GM18508 (cell line): ENCODE measurements at regions not wholly inside any gene's neighbourhood (a gene's known extent, or its start where the extent isn't known, plus 50 kb on each side); places are given as distances from the start of the nearest gene placed in this dataset.

Experiments used
- ATAC-seq: cut with Tn5 transposase; IDR thresholded peaks from one replicate; pipeline ENCODE4 v1.9.1; 2021; ENCODE audit warnings: moderate number of reproducible peaks; ENCODE audit not compliant: insufficient read depth, unreplicated experiment

DNA sequence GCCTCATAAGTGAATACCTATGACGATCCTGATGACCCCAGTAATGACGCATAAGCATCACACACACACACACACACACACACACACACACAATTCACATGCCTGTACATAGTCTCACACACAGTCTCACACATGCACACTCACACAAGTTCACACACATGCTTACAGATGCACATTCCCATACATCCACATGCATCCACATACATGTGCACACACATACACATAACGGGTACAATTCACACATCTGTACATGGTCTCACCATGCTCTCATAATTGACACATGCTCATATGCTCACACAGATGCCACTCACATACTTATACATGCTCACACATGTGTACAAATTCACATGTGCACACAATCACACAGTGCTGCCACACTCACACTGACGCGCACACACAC lies 105.7 kb upstream of the VSTM2B start:
- no peak for ATAC-seq

DNA sequence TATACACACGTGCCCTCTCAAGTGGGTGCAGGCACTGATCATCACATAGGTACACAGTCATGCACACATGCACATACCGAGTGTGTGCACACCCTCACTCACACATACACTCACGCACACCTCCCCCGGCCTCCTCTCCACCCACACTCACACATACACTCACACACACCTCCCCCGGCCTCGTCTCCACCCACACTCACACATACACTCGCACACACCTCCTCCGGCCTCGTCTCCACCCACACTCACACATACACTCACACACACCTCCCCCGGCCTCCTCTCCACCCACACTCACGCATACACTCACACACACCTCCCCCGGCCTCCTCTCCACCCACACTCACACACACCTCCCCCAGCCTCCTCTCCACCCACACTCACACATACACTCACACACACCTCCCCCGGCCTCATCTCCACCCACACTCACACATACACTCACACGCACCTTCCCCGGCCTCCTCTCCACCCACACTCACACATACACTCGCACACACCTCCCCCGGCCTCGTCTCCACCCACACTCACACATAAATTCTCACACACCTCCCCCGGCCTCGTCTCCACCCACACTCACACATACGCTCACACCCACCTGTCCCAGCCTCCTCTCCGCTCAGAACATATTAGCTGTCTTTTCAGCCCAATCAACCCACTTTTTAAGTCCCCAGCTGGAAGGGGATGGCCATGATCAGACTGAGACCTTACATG lies 105.2 kb upstream of the VSTM2B start:
- ATAC-seq, result no peak

DNA sequence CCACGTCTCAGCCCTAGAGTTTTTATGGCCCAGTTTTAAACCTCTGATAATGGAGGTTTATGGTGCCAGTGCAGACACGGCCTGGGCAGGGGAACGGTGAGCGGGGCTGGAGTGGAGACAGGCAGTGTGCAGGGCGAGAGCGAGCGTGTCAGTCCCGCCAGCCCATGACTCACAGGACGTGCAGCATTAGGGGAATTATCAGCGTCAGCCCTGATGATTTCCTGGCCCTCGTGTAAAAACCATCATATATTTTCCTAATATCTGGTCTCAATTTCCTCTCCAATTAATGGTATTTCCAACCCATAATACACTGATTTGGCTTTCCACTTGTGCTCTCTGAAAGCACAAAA lies 104.6 kb upstream of the VSTM2B start:
- no peak for ATAC-seq

DNA sequence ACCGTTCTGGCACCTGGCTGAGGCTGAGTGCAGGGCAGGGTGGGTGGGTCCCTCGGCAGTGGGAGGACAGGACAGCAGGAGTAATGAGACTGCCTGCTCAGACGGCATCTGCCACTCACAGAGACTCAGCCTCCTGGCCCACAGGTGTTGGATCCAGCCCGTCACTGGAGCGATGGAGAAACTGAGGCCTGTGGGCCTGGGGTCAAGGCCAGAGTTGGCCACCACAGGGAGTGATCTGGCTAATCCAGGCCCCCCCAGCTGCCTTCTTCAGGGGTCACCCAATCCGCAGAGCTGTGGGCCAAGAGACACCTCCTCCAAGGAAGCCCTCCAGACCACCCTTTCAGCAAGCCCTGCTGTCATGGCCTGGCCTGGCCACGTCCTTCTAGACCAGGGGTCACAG lies 103.7 kb upstream of the VSTM2B start:
- ATAC-seq, result no peak

DNA sequence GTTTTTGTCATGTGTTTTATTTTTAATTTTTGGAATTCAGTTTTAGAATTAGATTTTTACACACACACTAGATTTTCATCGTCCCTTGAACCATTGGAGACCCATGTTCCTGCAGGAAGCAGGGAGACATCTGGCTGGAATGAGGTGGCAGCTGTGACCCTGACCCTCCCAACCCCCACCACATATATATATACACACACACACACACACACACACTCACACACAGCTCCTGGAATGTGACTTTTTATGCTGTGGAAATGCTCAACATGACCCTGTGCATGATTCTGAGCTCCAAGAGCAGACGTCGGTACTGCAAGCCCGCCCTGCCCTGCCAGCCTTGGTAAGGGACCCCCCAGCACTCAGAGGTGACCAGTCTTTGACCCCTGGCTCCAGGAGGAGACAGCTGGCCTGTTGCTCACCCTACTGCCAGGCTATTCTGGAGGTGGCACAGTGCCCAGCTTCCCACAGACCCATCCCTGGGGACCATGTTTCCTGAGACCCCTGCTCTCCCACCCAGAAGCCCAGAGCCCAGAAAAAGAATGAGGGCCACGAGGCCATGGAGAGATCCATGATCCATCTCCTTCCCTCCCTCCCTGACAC lies 103.2 kb upstream of the VSTM2B start:
- no peak for ATAC-seq

DNA sequence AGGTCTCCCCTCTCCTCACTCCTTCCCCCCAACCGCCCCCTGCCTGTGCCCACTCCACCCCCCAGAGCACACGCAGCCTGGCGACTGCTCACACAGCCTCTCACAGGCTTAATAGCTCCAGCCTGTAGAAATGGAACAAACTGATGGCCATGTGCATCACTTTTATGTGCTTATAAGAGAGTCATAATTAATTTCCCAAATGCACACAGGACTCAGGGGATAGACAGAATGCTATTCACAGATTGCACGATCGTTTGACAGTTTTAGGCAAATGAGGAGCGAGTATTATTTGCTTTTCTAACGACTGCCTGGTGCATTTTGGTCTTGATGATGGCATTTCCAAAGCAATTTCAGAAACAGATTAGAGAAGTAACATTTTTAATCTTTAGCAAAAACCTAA lies 97.7 kb upstream of the VSTM2B start:
- ATAC-seq, result no peak

DNA sequence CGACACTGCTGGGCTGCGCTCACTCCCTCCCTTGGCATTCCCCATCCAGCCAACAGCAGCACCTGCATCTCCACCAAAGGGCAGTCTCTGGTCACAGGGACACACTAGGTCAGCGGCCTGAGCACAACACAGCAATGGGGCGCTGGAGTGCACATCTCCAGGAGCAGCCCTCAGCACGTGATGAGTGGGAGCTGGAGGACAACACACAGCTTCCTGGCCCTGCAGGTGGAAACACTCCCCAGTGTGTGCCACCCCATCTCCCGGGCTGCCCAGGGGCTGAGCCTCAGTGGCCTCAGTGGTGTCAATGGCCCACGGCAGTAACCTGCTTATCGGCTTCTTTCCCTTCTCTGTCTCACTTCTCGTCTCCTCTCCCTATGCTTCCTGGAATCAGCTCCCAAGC lies 96.8 kb upstream of the VSTM2B start:
- no peak for ATAC-seq

DNA sequence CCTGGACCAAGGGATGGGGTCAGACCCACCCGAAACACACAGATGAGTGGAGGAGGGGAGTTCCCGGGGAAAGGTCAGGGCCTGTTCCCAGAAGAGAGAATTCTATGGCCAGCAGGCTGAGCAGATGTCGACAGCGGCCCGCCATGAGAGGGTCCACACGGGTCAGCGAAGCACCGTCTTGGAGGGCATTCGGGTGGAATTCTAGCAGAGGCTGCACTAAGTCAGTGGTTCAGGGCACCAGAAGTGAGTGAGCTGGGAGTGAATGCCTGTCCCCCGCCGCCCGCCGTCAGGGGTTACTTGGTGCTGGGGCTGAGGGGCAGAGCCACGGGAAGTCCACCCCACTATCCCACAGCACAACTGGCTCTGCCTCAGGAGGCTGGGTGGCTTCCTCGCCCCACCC lies 96.2 kb upstream of the VSTM2B start:
- no peak for ATAC-seq

DNA sequence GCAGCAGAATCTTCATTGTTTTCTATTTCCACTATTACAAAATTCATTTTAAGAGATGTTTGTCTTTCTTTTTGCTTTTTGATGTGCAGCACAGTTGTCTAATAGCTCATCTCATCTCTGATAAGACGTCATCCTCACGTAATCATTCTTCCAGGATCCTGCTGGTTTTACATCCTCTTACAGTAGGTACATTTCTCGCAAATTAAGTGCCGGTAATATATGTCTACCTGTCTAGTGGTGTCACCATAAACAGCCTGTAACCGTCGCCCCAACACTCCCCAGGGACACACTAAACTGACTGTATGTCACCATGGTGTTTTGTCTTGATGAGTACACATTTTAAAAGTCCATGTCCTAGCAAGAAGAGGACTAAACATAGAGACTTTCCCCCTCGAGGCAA lies 94.5 kb upstream of the VSTM2B start:
- ATAC-seq, result no peak

DNA sequence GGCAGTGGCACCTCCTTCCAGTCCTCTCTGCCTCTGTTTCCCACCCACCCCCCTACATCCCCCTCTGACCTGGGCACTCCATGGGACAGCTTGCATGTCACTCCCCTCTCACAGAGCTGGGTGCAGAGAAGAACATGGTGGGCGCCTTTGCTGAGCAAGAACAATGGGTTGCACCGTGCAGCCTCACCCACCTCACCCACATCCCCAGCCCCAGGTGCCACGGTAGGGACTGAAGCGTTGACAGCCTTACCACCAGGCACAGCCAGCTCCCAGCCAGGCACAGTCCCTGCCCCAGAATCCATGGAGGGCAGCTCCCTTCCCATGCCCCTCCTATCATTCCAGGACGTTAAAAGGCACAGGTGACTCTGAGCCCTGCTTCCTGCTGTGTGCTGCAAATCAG lies 93.1 kb upstream of the VSTM2B start:
- no peak for ATAC-seq

DNA sequence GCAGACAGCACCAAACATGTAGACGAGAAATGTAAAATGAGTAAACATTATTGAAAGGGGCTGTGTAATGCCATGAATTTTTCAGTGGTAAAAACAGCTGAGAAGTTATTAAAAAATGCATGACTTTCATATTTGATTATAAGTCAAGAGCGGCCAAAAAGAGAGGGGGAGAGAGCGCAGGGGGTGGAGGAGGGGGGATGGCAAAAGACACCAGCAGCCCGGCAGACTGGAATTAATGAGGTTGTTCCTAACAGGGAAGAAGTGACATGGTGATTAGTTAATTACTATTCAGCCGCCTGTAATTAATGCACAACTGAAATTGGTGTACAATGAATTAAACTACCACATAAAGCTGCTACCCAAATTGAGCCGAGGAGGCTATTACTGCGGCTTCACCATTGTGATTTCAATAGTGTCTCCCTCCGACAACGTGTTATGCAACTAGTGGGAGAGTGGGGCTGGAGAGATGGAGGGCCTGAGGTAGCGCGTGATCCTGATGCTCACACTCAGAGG lies 89.1 kb upstream of the VSTM2B start:
- ATAC-seq, result no peak

DNA sequence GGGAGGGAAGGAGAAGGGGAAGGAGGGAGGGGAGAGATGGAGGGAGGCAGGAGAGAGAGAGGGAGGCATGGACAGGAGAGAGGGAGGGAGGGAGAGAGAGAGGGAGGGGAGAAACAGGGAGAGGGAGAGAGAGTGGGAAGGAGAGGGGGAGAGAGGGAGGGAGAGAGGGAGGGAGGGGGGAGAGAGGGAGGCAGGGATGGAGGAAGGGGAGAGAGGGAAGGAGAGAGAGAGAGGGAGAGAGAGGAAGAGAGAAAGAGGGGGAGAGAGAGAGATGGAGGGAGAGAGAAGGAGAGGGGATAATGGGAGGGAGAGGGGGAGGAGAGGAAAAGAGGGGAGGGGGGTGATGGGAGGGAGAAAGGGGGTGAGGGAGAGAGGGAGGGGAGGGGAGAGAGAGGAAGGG lies 86.8 kb upstream of the VSTM2B start:
- no peak for ATAC-seq

DNA sequence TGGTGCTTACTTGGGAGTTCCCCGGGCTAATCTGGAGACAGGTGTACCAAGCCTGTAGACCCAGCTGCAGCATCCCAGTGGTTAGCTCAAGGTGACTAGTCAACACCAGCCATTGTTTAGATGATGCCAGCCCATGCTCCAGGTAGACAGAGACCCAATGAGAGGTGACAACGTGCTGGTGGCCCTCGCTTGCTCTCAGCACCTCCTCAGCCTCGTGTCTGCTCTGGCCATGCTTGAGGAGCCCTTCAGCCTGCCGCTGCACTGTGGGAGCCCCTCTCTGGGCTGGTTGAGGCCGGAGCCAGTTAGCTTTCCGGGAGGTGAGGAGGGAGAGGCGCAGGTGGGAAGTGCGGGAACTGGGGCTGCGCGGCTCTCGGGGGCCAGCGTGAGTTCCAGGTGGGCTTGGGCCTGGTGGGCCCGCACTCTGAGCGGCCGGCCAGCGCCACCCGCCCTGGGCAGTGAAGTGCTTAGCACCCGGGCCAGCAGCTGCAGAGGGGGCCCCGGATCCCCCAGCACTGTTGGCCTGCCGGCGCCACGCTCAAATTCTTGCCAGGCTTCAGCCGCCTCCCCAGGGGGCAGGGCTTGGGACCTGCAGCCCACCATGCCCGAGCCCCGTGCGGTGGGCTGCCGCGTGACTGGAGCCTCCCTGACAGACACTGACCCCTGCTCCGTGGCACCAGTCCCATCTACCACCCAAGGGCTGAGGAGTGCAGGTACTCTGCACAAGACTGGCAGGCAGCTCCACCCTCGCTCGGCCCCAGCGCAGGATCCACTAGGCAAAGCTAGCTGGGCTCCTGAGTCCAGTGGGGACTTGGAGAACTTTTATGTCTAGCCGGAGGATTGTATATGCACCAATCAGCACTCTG lies 85.9 kb upstream of the VSTM2B start:
- no peak for ATAC-seq

DNA sequence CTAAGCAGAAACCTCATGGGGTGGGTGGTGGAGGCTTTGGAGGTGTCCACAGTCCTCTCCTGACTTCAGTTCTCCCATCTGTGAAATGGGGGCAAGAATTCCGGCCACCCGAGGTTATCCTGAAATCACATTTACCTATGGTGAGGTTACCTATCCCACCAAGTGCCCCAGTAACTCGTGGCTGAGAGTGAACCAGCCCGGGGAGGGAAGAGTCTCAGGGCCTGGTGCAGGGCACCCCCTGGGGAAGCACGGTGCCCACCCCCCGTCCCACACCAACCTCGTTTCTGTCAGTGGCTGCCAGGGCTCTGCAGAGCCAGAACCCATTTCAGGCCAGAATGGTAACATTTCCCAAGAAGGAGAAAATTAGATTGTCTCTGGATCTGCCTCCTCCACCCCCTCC lies 83.7 kb upstream of the VSTM2B start:
- no peak for ATAC-seq

DNA sequence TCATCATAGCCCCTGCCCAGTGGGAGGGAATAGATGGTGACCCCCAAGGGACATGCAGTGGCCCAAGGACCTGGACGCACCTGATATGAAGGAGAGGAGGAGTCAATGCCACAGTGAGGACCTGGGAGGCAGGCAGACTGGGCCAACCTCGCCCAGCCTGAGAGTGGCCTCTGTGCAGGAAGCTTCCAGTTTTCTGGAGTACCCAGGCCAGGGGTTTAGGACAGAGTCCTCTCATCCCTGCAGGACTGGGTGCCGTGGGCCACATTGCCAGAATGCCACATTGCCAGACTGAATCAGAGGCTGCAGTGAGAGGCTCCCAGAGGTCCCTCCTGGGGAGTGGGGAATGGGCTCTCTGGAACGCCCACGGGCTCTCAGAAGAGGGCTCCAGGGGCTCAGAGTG lies 82.9 kb upstream of the VSTM2B start:
- no peak for ATAC-seq

DNA sequence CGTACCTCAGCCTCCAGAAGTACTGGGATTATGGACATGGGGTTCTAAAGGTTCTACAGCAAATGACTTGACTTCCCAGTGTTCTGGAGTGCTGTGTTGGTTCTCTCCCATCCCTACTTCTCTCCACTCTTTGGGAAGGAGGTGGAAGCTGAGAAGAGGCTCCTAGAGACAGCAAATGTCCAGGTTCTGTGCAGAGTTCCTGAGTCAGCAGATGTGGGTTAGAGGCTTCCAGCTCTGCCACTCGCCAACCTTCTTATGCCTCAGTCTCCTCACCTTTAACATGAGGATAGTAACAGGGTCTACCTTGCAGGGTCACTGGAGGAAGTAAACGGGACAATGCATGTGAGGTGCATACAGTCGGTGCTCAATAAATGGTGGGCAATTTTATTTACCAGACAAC lies 80.5 kb upstream of the VSTM2B start:
- no peak for ATAC-seq

DNA sequence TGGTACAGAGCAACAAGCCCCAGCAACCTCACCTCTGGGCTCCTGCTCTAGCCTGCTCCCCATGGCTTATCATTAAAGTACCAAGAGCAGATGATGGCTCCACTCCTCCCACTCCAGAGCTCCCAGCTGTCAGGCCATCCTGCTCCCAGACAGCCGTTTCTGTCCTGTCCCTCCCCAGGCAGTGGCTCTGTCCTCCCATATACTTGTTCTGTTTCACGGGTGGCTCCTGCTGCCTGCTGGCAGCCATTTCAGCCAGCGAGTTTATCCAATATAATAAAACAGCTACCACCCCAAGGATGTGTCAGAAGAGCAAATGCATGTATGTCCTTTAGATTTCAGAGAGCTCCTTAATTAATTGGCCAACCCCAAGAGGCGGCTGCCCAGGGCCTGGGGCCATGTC lies 79.4 kb upstream of the VSTM2B start:
- ATAC-seq, result no peak

DNA sequence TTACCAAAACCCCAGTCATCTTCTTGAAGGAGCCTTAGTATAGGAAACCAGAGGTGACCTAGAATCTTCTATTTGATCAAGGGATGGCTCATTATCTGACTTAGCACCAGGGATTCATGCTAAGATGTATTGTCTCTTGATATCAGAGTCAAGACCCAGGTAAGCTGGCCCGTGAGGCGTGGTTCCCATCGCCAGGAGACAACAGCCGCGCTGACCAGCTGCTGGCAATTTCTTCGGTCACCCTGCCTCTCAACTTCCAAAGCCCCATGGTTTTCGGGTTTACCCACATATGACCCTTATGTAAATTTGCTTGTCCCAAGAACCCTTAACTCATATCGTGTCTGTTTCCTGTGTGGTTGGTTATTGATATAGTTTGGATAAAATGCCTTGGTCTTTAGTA lies 77.7 kb upstream of the VSTM2B start:
- no peak for ATAC-seq

DNA sequence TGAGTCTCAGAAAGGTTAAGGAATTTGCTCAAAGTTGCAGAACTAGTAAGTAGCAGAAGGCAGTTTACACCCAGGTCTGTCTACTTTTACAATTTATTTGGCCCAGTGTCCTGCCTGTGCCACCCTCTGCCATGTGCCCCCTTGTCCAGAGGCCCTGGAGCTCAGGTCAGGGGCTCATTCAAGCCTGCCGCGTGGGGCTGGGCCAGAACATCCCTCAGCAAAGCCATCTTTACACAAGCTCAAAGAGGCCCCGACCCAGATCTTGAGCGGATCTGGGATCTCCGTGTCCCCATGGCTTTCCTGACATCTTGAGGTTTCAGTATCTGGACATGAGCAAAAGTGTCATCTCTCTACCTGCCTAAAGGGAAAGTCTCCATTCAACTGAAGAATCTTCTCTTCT lies 76.4 kb upstream of the VSTM2B start:
- ATAC-seq, result no peak

DNA sequence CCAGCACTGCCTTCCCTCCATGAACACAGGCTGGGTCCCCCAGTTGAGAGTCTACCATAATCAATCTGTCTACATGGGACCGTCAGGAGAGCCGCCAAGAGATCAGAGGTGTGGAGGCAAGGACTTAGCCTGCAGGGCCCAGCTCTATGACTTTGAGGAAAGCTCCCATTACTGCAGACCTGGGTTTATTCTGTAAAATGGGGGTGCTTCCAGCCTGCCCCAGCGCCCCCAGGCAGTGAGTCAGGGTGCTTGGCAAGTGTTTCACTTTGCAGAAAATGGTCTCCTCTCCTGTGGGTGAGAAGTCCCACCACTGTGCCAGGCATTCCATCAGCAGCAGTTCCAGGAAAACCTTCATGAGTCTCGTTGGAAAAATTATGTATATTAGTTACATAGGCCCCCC lies 75.5 kb upstream of the VSTM2B start:
- no peak for ATAC-seq

DNA sequence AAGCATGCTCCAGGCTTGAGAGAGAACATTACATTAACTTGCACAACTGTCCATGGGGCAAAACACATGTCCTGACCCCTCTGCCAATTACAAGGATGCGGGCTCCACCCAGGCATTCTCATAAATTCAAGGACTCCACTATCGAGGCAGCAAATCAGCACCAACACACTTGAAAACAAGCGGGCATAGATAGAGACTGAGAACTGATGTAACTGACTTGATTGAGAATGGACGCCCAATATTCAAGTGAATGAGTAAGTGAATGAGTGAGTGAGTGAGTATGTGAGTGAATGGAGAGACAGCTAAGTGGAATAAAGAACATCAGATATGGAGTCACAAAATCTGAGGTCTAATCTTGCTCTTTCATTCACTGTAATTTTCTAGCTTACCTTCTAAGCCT lies 75.0 kb upstream of the VSTM2B start:
- ATAC-seq, result no peak
